ENCODE measurements at regions not wholly inside any gene's neighbourhood (a gene's known extent, or its start where the extent isn't known, plus 50 kb on each side); places are given as distances from the start of the nearest gene placed in this dataset.
"Not testable (repeated sequence)": the region's sequence is repeated elsewhere in the genome, so short reads cannot be mapped to it uniquely, and the experiment has no call there.

DNA sequence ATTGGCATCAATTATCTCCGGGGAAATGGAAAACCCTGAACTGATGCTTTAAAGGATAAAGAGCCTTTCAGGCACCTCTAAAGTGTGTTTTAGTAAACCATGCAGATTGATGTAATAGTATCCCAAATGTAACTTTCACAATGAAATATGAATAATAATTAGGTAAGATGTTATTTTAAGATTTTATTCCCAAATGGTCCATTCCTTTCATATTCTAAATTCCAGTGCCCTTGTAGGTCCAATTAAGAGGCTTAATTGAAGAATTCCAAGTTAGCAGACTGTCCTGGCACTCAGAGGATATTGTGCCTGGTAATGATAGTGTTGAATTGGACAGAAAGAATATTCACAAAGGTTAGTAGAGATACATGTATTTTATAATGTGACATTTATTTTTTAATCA is 352.5 kb upstream of the NUDT12 start:
- no peak for DNase-seq

- DNase-seq, result no peak
Observed at GRCh38 chr5:103910786-103911185, 348.2 kb upstream of the NUDT12 start.

DNA sequence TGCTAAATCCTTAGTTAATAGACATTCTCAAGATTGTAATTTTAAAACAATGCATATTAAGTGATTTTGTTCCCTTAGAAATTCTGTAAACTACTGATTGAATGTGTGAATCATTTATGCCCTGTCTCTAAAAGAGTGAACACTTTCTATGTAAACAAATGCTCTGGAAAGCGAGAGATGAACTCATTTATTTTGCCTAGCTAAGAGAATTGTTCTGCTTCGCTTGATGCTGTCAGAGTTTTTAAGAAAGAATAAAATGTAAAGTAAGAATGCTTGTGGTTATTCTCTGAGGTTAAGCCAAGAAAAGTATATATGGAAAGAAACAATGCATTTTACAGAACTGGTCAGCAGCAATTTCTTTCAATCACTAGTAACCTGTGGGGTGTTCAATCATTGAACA is 347.4 kb upstream of the NUDT12 start:
- no peak for DNase-seq

DNA sequence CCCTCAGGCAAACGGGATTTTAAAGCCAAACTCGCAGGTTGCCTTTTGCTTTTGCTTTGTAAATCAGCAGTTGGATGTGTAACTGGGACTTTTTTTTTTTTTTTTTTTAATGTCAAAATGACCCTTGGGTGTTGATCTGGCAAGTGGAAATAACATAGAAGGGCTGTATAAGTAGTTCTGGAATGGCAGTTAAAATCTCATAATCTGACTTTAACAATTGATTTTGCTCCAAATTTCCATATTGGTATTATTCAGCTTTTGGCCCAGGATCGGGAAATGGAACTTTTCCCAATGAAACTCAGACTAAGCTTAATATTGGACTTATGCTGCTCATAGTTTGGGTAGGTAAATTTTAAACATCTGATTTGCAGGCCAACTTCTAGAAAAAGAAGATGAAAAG is 346.8 kb upstream of the NUDT12 start:
- DNase-seq, result no peak

DNA sequence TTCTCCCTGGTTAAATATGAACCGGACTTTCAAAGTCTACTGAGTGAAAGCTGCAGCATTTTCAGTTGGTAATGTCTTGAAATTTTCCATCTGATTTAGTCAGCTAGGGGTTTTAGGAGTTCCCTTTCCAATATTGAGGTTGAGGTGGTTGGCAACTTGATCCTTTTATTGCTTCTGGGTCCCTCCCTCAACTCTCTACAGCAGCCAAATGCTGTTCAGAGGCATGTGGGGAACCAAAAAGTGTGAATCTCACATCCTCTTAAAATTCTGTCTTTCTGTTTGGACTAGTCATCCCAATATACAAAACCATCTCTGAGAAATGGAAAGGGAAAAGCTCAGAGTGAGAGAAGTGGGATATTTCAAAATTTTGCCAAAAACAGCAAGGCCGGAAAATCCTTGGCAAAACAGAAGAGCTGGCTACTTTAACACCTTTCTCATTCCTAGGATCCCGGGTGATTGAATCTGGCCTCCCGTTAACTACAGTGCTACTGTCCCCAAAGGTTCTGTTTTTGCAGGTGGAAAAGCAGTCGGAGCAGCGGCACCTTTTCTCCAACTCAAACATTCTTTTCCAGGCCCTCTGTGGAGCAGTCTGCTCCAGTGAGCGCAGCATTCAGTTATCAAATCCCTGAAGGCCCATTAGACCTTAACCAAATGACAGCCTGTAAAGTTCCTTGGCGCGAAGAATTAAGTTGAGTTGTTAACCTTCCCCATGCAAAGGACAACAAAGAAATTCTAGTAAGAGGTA is 345.9 kb upstream of the NUDT12 start:
- no peak for DNase-seq

GRCh38 chr5:103907001-103907400 is 344.4 kb upstream of the NUDT12 start:
- no peak for DNase-seq

DNA sequence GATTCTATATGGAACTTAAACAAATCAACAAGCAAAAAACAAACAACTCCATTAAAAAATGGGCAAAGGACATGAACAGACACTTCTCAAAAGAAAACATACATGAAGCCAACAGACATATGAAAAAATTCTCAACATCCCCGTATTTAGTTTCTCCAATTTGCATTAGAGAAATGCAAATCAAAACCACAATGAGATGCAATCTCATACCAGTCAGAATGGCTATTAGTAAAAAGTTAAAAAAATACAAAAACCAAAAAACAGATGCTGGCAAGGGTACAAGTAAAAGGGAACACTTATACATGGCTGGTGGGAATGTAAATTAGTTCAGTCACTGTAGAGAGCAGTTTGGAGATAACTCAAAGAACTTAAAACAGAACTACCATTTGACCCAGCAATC is 342.1 kb upstream of the NUDT12 start:
- DNase-seq, result no peak

DNA sequence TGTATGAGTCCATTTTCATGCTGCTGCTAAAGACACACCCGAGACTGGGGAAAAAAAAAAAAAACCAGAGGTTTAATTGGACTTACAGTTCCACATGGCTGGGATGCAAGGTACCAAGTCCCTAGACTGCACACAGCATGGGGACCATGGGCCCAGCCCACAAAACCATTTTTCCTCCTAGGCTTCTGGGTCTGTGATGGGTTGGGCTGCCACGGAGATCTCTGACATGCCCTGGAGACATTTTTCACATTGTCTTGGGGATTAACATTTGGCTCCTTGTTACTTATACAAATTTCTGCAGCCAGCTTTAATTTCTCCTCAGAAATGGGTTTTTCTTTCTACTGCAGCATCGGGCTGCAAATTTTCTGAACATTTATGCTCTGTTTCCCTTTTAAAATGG is 340.3 kb upstream of the NUDT12 start:
- DNase-seq, result no peak

DNA sequence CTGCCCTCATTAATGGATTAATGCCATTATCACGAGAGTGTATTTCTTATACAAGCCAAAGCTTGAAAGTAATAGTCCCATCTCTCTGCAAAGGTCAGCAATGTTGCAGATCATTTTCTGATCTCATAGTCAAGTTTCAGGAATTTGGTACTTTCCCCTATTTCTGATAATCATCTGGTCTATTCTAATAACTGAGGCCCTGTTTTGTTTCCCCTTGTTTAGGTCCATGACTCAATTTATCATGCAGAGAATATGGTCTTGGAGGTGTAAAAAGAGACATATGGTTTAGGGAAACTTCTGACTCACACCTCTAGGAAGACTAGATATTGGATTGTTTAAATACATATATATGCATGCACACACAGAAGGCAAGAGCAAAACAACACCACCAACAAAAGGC is 339.3 kb upstream of the NUDT12 start:
- DNase-seq, result no peak

DNA sequence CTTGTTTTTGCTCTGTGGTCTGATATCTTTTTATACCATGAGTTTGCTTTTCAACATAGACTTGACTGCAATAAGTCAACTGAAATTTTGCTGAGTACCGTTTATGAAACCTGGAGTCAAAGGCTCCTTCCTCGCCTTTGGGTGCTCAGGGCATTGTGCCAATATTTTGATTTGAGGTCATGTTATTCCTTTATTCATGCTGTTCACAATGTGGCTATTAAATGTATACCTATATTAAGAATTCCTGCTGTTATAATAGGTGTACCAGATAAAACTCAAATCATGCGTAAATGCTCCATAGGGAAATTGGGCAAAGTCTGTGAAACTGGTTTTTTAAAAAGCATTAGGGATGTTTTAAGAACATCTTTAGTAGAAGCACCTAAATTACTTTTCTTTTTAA is 334.0 kb upstream of the NUDT12 start:
- peak; percentile 6 for DNase-seq

GRCh38 chr5:103895738-103896137 is 333.1 kb upstream of the NUDT12 start:
- DNase-seq, result no peak

DNA sequence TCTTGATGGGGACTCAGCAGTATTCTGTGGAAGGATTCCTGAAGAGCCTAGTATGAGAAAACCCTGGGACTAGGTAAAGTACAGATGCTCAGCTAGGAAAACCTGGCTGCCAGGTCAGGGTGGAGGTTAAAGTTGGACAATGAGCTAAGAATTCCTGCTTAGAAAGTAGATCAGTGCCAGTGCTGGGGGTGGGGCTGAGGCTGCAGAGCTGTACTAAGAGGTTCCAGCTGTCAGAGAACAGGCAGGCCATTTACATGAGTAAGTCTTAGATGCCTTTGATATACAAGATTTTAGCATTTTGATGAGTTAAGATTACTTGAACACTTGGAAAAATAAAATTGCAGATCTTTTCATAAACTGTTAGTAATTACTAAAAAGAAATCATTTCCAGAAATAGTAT is 332.3 kb upstream of the NUDT12 start:
- no peak for DNase-seq

DNA sequence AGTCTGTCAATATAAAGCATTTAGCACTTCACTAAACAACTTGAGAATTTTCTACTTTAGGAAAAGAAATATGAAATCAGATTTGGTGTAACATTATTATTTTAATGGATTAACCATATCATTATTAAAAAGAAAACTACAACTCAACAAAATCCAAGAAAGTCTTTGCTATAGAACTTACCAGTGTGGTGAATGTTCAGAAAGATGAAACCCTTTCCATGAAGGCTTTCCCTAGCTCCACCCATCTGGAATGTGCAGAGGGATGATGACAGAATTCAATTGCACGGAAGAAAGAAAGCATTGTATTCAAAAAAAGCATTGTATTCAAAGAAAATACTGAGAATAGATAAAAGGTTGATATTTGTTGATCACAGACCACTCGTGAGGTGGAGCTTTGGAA is 328.6 kb upstream of the NUDT12 start:
- DNase-seq, result no peak

DNA sequence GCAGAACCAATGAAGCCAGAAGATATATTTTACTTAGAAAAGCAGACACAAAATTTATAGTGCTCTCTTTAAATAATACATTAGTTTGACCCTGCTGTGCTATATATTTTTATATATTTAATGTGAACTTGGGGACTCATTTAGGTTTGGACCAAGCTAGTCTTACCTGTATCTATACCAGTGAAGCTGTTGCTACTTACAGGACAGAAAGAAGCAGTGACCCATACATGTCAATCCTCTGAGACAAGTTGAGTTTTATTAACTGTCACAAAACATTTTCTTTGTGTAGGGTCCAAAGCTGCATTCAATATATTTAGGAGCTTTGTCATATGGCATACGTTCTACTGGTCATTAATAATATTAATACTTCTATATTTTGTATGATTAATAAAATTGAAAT is 327.7 kb upstream of the NUDT12 start:
- DNase-seq, result no peak

GRCh38 chr5:103889500-103890209 is 327.1 kb upstream of the NUDT12 start:
- no peak for DNase-seq

DNA sequence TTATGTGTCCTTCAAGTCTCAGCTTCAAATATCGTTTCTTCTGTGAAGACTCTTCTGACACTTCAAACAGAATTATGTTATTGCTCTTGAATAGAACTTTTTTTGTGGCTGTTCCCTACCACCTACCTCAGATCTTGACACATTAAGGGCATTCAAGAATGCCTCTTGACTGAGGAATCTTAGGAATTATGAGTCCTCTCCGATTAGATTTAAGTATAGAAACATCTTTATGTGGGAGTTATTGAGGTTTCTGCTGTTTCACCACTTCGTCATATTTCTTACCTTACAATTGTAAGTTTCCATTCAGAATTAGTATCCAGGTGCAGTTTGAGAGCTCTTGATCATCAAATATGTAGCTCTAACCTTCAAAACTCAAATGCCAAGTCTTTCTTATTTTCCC is 324.2 kb upstream of the NUDT12 start:
- no peak for DNase-seq

DNA sequence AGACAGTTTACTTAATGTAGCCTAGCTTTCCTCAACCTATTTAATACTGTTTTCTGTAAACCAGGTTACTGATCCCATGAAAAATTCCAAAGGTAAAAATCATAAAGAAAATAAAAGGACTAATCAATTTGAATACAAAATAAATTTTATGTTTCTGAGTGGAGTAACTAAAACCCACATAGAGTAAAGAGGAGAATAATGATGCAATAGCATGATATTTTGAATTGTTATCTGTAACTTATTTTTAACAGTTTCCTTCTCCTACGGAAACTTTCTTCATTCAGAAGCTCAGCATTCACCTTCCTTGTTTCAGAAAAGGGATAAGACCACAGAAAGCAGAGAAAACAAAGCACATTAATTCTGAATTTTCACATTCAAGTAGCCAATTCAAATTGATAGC is 320.6 kb upstream of the NUDT12 start:
- no peak for DNase-seq

- DNase-seq, result no peak
Observed at GRCh38 chr5:103881560-103881959, 319.0 kb upstream of the NUDT12 start.

DNA sequence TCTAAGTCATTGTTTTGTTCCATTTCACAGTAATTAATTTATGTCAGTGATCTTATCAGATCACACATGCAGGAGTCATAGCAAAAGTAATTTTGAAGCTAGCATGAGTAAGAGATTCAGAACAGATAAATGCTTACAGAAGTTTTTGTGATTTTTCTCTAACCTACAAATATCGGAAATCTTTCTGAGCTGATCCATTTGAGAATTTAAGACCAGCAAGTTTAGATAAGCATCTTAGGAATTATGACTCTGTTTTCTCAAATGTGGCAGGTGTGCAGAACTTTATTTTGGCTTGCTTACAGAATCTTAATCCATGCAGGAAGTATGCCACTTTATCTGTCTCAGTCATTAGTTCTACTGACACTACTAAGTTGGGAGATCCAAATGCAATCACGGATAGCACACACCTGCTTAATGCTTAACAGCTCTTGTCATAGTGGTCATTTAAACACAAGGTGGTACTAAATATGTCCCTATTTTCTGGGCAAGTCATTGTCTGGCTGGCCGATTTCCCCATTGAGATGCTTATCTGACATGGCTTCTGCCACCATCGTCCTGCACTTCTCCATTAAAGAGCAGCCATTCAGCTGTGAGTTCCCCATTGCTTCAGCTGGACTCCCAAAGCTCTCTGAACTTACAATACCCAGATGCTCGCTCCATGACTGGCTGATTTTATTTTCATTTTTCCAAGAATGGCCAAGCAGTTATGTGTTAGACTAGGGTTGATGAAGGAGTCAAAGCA is 305.4 kb upstream of the NUDT12 start:
- no peak for DNase-seq

DNA sequence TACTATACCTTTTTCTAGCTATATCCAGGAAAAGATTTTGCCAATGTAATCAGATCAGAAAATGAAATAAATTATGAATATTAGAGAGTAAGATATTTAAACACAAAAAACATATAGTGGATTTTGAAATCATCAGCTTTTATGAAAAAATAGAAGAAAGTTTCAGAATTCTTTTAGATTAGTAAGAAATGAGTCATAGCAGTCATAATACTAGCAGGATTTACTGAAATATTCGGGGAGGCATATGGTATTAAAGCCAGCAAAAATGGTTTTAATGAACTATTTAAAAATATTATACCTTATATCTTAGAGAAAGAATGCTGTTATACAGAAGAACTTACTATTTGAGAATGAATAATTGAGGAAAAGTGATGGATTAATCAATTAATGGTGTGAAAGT is 303.6 kb upstream of the NUDT12 start:
- DNase-seq, result no peak

DNA sequence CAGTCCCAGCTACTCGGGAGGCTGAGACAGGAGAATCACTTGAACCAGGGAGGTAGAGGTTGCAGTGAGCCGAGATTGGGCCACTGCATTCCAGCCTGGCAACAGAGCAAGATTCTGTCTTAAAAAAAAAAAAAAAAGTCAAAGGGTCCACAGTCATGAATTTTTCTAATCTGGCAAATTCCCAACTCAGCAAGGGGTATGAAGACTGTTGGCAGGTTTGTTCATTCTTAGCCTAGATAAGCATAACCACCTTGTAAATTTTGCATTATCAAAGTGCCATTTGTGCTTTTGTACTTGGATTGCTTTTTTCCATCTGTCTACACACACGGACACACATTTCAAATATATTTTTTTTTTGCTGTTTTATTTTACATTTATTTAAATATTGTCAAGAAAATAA is 299.8 kb upstream of the NUDT12 start:
- no peak for DNase-seq

DNA sequence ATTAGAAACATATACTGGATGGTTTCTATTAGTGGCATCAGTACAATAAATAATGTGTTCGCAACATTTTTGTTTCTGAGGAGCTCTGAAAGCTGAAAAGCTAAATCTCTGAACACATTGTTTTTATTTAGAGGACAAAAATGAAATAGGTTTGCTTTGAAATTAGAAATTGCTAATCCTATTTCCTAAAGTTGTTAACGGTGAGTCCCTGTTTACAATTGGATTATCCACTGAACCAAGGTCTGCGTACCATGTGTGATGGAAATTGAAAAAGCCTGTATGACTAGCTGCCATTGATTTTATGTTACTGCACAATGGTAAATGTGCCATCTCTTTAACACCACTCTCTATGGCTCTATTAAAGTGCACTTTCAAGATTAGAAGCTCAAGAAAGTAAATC is 297.7 kb upstream of the NUDT12 start:
- no peak for DNase-seq

DNA sequence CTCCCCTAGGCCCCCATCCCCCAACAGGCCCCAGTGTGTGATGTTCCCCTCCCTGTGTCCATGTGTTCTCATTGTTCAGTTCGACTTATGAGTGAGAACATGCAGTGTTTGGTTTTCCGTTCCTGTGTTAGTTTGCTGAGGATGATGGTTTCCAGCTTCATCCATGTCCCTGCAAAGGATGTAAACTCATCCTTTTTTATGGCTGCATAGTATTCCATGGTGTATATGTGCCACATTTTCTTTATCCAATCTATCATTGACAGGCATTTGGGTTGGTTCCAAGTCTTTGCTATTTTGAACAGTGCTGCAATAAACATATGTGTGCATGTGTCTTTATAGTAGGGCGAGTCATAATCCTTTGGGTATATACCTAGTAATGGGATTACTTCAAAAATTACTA is 295.8 kb upstream of the NUDT12 start:
- not testable (repeated sequence) for DNase-seq

DNA sequence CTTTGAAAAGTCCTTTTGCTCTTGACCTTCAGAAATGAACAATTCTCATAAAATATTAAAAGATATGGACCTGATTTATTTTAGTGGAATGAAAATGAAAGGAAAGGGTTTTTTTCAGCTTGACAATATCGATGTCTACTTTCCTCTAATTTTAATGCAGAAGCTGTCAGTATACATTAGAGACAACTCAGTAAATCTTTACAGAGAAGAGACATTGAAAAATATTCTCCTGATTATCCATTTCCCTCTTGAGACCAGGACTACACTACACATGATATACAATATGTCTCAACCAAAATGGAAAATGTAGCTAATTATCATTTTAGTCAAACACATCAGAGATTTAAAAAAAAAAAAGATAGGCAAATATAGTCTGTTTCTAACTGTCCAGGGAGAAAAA is 288.5 kb upstream of the NUDT12 start:
- no peak for DNase-seq

Measured in RPMI8226 (cell line).